HG03378 (cell line): ENCODE measurements at regions not wholly inside any gene's neighbourhood (a gene's known extent, or its start where the extent isn't known, plus 50 kb on each side); places are given as distances from the start of the nearest gene placed in this dataset.
"Not testable (repeated sequence)": the region's sequence is repeated elsewhere in the genome, so short reads cannot be mapped to it uniquely, and the experiment has no call there.

Experiments used
- ATAC-seq: cut with Tn5 transposase; IDR thresholded peaks from one replicate; pipeline ENCODE4 v1.9.1; 2021; ENCODE audit warnings: mild to moderate bottlenecking, moderate library complexity; ENCODE audit not compliant: unreplicated experiment

DNA sequence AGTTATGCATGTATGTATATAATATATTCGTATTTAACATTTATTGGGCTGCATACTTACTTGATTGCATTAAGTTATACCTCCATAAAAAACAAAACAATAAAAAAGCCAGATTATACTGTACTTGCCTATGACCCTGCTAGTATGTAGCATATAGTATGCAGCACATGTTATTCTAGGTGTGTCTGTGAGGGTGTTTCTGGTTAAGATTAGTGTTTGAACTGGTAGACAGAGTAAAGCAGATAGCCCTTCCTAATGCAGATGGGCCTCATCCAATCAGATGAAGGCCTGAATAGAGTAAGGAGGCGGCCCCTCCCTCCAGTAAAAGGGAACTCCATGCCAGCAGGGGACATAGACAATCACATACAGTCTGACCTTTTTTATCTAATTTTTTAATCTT, 323.3 kb upstream of the USP24 start:
- no peak for ATAC-seq

DNA sequence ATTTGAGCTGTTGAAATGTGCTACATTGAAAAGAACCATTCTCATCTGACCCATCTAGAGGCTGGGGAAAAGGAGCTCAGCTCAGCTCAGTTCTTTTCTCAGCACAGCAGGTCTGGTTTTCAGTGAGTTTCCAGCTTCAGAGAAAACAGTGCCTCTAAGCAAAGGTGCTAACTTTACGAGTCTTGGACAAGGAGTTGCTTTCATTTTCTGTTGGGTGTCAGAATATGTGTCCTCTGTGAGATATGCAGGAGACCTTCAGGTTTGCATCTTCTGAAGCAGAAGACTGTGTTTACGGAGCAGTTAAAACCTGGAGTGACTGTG, 321.3 kb upstream of the USP24 start:
- ATAC-seq: no peak

DNA sequence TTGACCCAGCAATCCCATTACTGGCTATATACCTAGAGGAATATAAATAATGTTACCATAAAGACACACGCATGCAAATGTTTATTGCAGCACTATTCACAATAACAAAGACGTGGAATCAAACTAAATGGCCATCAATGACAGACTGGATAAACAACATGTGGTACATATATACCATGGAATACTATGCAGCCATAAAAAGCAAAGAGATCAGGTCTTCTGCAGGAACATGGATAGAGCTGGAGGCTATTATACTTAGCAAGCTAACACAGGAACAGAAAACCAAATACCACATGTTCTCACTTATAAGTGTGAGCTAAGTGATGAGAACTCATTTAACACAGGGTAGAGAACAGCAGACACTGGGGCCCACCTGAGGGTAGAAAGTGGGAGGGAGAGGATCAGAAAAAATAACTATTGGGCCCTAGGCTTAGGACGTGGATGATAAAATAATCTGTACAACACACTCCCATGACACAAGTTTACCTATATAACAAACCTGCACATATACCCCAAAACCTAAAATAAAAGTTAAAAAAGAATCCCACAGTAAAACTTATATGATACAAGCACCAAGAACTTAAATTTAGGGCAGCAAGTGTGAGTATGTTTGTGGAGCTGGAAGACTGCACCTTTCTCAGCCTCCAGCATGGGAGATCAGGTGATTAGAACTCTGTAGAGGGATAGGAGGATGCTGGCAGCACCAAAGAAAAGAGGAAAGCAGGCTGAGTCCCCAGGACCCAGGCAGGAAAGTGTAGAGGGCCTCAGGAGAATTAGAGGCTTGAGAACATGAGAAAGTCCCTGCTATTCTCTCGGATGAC, 320.8 kb upstream of the USP24 start:
- ATAC-seq: no peak

GRCh38 chr1:55534565-55535121, 319.5 kb upstream of the USP24 start:
- no peak for ATAC-seq

- no peak for ATAC-seq
These were observed 316.5 kb upstream of the USP24 start for GRCh38 chr1:55531644-55532043.

DNA sequence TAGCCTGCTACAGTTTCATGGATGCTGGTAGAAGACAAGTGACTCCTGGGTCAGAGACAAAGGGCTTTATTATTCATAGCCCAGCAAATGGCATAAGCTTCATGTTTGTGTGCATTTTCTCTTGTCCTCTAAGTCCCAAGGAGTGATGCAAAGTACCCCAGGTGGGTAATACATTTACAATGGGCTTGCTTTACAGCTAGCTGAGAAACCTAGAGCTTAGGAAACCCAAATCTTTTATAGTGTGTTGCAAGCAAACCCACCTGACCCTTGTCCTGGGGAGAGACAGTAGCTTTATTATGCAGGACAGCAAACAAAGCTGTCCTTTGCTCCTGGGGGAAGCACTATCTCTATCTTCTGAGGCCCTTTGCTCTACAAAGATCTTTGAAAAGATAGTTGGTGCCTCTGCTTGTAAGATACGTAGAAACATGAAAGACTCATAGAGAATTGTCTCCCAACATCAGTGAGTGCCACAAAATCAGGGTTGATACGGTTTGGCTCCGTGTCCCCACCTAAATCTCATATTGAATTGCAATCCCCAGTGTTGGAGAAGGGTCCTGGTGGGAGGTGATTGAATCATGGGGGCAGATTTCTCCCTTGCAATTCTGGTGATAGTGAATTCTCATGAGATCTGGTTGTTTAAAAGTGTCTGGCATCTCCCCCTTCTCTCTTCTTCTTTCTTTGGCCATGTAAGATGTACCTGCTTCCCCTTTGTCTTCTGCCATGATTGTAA, 315.8 kb upstream of the USP24 start:
- no peak for ATAC-seq

DNA sequence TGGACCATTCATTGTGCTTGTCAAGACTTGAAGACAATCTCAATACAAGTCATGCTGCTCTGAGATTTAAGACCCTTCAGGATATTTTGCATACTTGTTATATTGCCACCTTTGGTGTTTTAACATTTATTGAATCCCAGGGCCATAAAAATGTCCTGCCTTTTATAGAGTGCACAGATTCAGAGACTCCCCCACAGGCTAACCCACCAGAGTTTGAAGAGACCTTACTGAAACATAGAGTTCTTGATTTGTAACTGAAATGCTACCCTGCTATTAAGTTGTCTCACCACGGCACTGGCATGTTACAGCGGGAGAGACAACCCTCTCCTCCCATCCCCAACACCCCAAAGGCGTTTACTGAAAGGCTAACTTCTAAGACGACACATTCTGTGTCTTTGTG, 313.9 kb upstream of the USP24 start:
- no peak for ATAC-seq

- no peak for ATAC-seq
These were observed 312.7 kb upstream of the USP24 start for GRCh38 chr1:55527831-55528230.

DNA sequence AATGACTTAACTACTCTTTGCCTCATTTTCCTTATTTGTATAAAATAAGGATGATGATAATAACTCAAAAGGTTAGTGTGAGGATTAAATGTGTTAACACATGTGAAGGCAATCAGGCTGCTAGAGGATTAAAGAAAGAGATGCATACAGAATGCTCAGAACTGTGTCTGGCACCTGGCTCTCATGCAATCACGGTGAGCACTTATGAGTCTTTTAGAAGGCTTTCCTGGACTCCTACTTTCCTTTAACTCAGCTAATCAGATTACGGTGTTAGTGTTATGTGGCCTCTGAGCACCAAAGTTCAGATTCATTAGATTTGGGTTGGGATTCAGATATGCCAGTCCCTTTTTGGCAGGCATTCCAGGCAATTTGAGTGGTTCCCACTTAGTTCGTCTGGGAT, 311.6 kb upstream of the USP24 start:
- ATAC-seq: no peak

DNA sequence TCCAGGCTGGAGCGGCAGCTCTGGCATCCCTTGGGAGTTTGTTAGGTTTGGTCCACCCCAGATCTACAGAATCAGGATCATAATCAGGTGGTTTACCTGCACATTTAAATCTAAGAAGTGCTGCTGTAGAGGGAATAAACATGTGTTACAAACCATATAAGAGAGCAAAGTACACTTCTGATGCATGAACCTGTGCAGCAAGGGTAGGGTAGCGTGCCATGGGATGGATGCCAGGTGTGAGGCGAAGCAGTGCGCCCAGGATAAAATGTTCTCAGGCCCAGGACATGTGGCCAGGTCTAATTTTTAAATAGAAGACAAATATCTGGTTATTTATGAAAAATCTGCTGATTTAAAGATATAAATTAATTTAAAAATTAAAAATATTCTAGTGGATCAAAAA, 308.8 kb upstream of the USP24 start:
- no peak for ATAC-seq

GRCh38 chr1:55522982-55523381, 307.8 kb upstream of the USP24 start:
- ATAC-seq: no peak

DNA sequence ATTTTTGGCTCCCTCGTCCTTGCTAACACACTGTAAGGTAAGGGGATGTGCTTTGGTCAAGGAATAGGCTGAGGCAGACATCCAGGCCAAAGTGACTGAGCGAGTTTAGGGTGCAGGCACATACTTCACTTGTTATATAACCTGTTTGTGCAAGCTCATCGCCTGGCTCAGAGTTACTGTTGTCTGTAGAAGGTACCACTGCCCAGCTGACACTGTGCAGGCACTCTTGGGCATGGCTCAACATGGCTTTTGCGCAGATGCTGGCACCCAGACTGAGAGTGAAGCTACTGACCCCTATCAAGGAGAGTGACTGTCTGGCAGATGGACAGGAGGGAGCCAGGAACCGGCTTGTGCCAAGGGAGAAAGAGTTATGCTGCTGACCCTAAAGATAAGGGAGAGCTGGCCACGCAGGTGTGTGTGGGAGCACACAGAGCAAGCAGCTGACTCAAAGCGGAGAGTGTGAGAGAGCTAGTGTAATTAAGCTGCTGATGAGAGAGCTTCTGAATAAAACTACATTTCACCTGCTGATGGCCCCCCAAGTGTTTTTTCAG, 307.3 kb upstream of the USP24 start:
- no peak for ATAC-seq

GRCh38 chr1:55520861-55521260, 305.7 kb upstream of the USP24 start:
- no peak for ATAC-seq

- ATAC-seq: no peak
These were observed 304.9 kb upstream of the USP24 start for GRCh38 chr1:55519937-55520683.

DNA sequence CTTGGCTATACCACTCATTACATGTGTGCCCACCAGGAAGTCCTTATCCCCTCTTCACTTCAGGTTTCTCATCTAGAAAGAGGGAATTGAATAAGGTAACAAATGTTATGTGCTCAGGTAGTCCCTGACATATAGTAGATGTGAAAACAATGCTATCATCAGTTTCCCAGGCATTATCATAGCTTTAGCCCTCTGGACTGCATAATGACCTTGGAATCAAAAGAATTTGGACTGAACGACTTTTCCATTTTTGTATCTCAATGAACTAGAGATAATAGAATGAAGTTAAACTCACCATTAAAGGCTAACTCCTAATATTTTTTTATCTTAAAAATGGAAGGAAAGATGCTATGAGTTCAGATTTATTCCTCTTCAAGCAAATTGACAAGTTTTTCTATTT, 304.1 kb upstream of the USP24 start:
- ATAC-seq: no peak

GRCh38 chr1:55517036-55517435, 301.9 kb upstream of the USP24 start:
- ATAC-seq: no peak

DNA sequence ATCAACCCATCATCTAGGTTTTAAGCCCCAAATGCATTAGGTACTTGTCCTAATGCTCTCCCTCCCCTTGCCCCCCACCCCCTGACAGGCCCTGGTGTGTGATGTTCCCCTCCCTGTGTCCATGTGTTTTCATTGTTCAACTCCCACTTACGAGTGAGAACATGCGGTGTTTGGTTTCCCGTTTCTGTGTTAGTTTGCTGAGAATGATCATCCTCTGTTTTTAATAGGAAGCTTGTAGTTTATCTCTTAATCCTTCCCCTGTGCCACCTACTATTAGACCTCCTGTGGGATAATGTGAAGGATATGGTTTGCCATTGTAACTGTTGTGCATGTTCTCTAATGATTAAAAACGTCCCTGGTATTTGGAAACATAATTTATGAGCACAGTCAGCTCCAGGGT, 299.4 kb upstream of the USP24 start:
- not testable (repeated sequence) for ATAC-seq

- no peak for ATAC-seq
These were observed 297.3 kb upstream of the USP24 start for GRCh38 chr1:55512466-55512865.

GRCh38 chr1:55507578-55507931, 292.4 kb upstream of the USP24 start:
- ATAC-seq: no peak

- ATAC-seq: no peak
These were observed 291.8 kb upstream of the USP24 start for GRCh38 chr1:55506740-55507577.
